ENCODE measurements at regions not wholly inside any gene's neighbourhood (a gene's known extent, or its start where the extent isn't known, plus 50 kb on each side); places are given as distances from the start of the nearest gene placed in this dataset.

DNA sequence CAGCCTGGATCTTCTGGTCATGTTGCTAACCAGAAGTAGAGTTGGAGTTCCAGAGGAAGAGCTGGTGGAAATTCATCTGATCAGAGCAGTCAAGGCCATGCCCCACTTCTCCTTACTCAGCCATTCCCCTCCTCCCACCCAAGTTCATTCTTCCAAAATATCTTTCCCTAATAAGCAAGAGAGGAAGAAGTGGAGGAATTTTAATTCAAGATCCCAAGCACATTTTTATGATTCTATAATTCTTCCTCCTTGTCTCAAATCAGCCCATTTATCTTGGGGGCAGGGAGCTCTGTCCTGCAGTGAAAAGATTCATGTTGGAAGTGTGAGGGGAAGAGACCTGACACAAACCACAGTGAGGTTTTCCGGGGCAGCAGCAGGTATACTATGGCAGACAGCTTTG, 85.0 kb upstream of the GALNT15 start:
- DNase-seq (ENCODE audit: low read depth), result no peak
- TF ChIP-seq, protein P1, sequence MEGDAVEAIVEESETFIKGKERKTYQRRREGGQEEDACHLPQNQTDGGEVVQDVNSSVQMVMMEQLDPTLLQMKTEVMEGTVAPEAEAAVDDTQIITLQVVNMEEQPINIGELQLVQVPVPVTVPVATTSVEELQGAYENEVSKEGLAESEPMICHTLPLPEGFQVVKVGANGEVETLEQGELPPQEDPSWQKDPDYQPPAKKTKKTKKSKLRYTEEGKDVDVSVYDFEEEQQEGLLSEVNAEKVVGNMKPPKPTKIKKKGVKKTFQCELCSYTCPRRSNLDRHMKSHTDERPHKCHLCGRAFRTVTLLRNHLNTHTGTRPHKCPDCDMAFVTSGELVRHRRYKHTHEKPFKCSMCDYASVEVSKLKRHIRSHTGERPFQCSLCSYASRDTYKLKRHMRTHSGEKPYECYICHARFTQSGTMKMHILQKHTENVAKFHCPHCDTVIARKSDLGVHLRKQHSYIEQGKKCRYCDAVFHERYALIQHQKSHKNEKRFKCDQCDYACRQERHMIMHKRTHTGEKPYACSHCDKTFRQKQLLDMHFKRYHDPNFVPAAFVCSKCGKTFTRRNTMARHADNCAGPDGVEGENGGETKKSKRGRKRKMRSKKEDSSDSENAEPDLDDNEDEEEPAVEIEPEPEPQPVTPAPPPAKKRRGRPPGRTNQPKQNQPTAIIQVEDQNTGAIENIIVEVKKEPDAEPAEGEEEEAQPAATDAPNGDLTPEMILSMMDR (IDR thresholded peaks at IDR 0.05; ENCODE audit: low read length, missing control alignments), result no peak

DNA sequence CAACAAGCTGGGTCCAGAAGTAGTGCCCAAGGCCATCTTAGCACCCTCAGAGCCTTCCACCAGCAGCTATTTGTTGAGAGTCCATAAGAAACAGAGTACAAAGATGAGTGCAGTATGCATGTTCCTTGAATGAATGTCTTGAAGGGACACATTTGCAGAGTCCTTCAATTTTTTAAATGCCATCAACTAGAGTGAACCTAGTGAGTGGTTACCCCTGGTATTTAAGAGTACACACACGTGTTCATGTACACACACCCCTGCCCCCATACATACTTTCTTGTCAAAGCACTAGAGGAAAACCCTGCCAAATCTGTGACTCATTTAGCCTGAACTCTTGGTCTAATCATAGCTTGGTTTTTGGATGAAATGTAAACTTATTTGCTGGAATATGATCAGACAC, 84.5 kb upstream of the GALNT15 start:
- H3K4me3 ChIP-seq (replicated peaks; ENCODE audit: low read depth, low read length), result no peak overlapping the region
- TF ChIP-seq, protein P1 (IDR thresholded peaks at IDR 0.05; ENCODE audit: low read length, missing control alignments), result no peak
- DNase-seq (ENCODE audit: low read depth), result peak; percentile 92

More for the DNA sequence above, 85.0 kb upstream of the GALNT15 start:
- no peak overlapping the region for H3K4me3 ChIP-seq (replicated peaks; ENCODE audit: low read depth, low read length)

DNA sequence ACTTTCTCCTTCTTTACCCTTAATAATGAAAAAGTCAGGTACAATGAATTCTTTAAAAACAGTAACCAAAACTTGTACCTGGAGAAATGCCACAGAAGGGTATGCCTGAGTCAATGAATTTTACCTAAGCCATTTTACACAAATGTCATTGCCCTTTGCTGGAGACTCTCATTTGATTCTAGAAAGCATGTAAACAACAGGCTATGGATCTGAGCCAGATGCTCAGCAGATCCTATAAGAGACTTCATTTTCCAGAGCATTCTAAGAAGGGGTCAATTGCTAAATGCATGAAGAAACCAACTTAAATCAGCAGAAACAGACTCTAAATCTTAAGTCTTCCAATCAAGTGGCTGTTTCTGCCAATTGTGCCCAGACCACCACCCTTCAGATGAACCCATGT, 83.8 kb upstream of the GALNT15 start:
- H3K4me3 ChIP-seq (replicated peaks; ENCODE audit: low read depth, low read length), result no peak overlapping the region
- TF ChIP-seq, protein P1 (IDR thresholded peaks at IDR 0.05; ENCODE audit: low read length, missing control alignments), result no peak
- no peak for DNase-seq (ENCODE audit: low read depth)

DNA sequence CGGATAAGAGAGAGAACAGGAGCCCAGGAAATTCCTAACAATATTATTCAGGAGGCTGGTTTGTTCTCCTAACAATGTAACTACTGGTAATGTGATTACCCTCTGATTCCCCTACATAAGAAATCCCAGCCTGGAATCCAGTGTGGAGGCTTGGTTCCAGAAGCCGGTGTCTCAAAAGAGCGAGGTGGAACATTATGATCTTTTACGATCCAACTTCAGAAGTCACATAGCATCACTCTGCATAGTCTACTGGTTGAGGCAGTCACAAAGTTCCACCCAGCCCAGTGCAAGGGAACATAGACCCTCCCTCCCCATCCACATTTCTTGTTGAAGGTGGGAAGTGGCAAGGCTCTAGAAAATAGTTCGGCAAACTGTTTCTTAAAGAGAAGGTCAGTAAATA, 81.6 kb upstream of the GALNT15 start:
- no peak overlapping the region for H3K4me3 ChIP-seq (replicated peaks; ENCODE audit: low read depth, low read length)
- TF ChIP-seq, protein P1 (IDR thresholded peaks at IDR 0.05; ENCODE audit: low read length, missing control alignments), result no peak
- no peak for DNase-seq (ENCODE audit: low read depth)

DNA sequence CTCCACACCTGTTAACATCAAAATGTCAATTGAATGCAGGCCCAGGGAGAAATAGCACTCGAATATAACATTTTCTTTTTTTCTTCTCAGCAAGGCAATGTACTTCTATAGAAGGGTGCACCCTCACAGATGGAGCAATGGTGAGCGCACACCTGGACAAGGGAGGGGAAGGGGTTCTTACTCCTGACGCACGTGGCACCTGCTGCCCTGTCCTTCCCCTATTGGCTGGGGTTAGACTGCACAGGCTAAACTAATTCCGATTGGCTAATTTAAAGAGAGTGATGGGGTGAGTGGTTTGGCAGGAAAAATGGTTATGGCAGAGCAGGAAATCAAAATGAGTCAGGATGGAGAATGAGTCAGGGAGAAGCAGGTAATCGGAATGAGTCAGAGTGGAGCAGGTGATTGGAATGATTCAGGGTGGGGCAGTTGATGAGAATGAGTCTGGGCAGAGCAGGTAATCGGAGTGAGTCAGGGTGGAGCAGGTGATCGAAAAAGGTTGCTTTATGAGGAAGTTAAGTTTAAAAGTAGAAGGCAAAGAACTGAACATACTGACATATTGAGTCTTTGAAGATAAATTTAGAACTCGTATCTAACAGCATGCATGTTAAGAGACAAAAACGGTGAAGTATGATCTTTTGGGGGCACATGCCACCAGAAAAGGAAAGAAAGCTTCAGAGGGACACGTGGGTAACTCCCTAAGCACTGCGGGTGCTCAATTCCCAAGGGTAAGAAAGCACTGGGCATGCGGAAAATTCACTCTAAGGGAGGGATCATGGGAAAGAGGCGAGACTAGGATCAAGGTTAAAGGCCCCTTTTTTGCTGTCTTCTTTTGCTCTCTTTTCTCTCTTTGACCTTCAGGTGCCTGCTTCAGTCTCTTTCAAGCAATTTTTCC, 72.9 kb upstream of the GALNT15 start:
- DNase-seq (ENCODE audit: low read depth), result no peak
- no peak overlapping the region for H3K4me3 ChIP-seq (replicated peaks; ENCODE audit: low read depth, low read length)
- TF ChIP-seq, protein P1 (IDR thresholded peaks at IDR 0.05; ENCODE audit: low read length, missing control alignments), result no peak

DNA sequence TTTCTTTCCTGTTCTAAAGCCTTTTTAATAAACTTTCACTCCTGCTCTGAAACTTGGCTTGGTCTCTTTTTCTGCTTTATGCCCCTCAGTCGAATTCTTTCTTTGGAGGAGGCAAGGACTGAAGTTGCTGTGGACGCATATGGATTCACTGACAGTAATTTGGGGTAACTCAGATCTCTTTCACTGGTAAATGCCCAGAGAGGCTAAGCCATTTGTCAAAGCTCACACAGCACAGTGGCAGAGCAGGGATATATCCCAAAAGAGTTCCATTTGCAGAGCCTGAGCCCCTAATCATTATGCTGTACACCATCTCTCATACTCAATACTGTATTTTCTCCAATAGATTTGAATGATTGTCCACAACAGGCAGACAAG, 72.3 kb upstream of the GALNT15 start:
- H3K4me3 ChIP-seq (replicated peaks; ENCODE audit: low read depth, low read length), result no peak overlapping the region
- TF ChIP-seq, protein P1 (IDR thresholded peaks at IDR 0.05; ENCODE audit: low read length, missing control alignments), result no peak
- DNase-seq (ENCODE audit: low read depth), result no peak

DNA sequence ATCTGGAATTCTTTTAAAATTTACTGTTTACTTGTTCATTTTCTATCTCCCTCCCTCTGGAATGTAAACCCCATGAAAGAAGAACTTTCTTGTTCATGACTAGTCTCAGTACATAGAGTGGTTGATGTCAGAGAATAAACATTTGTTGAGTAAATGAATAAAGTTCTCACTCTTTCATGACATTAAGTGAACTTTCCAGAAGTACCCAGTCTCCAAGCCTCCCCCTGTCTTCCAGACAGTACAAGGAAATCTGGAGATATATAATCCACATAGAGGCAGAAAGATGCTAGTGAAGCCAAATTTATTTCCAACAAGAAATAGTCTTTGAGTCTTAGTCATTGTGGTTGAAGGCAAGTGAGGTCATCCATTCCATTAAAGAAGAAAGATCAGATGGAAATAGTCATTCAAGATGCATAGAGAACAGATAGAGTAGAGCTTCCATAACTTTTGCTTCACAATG, 71.5 kb upstream of the GALNT15 start:
- TF ChIP-seq, protein P1 (IDR thresholded peaks at IDR 0.05; ENCODE audit: low read length, missing control alignments), result no peak
- peak; percentile 66 for DNase-seq (ENCODE audit: low read depth)
- no peak overlapping the region for H3K4me3 ChIP-seq (replicated peaks; ENCODE audit: low read depth, low read length)

All from fibroblast of pulmonary artery (primary cell).